GM10266 (cell line): ENCODE measurements at regions not wholly inside any gene's neighbourhood (a gene's known extent, or its start where the extent isn't known, plus 50 kb on each side); places are given as distances from the start of the nearest gene placed in this dataset.

Source experiments
- DNase-seq: peaks from one replicate; pipeline ENCODE4 v3.0.0; 2012; ENCODE audit errors: extremely low spot score
- CTCF ChIP-seq: IDR thresholded peaks from 2 replicates; pipeline ENCODE4 v1.5.1; 2012; ENCODE audit warnings: mild to moderate bottlenecking, low read depth; ENCODE audit not compliant: control insufficient read depth, insufficient read depth; ENCODE audit errors: missing control alignments

GRCh38 chr9:31733166-31733565 is 651.3 kb upstream of the ACO1 start:
- TF ChIP-seq CTCF = no peak
- no peak for DNase-seq

- TF ChIP-seq CTCF = no peak
- no peak for DNase-seq
These were observed 647.8 kb upstream of the ACO1 start for GRCh38 chr9:31736581-31737179.

DNA sequence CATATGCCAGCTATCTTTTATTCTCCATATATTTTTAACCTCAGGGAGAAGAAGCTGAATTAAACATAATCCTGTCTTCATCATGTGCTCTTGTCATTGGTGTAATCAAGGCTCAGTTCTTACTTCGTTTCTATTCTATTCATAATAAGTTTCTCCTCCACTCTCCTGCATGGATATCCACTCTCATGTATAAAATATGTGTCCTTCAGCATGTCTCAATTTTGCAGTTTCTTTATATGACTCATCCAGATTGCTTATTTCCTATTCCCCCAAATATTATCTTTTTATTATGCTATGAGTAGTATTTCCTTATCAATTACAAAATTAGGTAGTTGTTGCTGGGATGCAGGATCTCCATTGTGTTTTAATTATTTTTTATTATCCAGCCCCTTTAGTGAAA is 643.7 kb upstream of the ACO1 start:
- no peak for DNase-seq
- no peak for TF ChIP-seq CTCF

GRCh38 chr9:31744589-31744988 is 639.9 kb upstream of the ACO1 start:
- TF ChIP-seq CTCF = no peak
- DNase-seq = no peak

DNA sequence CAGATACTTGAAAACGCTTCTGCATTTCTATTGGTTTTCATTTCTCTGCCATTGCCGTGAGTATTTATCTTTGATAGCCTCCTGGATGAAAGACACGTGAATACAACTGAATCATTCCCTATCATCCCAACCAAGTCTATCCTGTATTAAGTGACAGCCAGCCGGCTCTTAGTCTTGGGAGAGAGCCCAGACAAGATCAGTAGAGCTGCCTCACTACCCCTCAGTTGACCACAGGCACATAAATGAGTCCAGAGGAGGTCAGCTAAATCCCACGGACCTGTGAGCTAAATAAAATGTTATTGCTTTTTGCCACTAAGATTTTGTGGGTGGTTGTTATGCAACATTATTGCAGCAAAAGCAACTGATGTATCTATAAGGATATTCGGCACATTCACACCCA is 639.0 kb upstream of the ACO1 start:
- no peak for TF ChIP-seq CTCF
- no peak for DNase-seq

GRCh38 chr9:31745886-31746285 is 638.6 kb upstream of the ACO1 start:
- no peak for DNase-seq
- no peak for TF ChIP-seq CTCF

DNA sequence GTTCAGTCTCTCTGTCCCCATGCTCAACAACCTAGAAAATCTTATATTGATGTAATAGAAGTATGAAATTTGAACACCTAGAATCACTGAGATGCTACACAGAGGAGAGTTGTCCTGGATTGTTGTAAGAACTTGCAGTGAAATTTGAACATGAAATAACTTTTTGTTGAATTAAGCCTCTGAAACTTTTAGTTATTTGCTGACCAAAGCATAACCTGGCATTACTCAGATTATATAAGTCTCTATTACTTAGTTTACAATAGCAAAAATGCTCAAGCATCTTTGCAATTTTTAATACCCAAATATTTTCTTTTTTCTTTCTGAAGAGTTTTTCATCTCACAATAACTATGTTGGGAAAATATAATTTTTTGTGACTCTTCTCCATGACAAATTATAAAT is 630.7 kb upstream of the ACO1 start:
- DNase-seq = no peak
- TF ChIP-seq CTCF = no peak
